ENCODE measurements at regions not wholly inside any gene's neighbourhood (a gene's known extent, or its start where the extent isn't known, plus 50 kb on each side); places are given as distances from the start of the nearest gene placed in this dataset.
A peak's percentile ranks its signal among the peaks of the same experiment; 100 is the strongest.

- H3K4me3 ChIP-seq (ENCODE audit: low read length in 3 of 3): no peak overlapping the region
- H3K9me3 ChIP-seq (ENCODE audit: control insufficient read depth in 2 of 3, insufficient read depth in 1 of 3, low read length in 3 of 3): no peaks in the 10 kb centered on the region
- H3K27me3 ChIP-seq (ENCODE audit: control insufficient read depth, insufficient read depth, low read length): no peaks in the 10 kb centered on the region
- H3K9ac ChIP-seq (ENCODE audit: low read length in 3 of 3): no peak overlapping the region
- no peaks in the 10 kb centered on the region for H3K4me1 ChIP-seq (ENCODE audit: control insufficient read depth in 2 of 3, insufficient read depth in 2 of 3, low read depth in 1 of 3, low read length in 3 of 3)
- H3K36me3 ChIP-seq (ENCODE audit: control insufficient read depth in 2 of 3, insufficient read depth in 3 of 3, low read length in 3 of 3): no peaks in the 10 kb centered on the region
- DNase-seq: no peak
- no peak for TF ChIP-seq CTCF (IDR thresholded peaks at IDR 0.05; ENCODE audit: borderline replicate concordance, extremely low read depth, insufficient read depth)
- FAIRE-seq: no peak
- H3K27ac ChIP-seq (ENCODE audit: low read depth in 2 of 2, low read length in 2 of 2): no peak overlapping the region
- intact Hi-C loops (cut with DNase I): no loop called here
Measured at GRCh38 chr20:5471368-5471767, 139.4 kb downstream of the GPCPD1 start.

- Histone ChIP-seq H3K36me3 (ENCODE audit: control insufficient read depth in 2 of 3, insufficient read depth in 3 of 3, low read length in 3 of 3) (no peaks in the 10 kb centered on the region), H3K27ac (ENCODE audit: low read depth in 2 of 2, low read length in 2 of 2) (no peak overlapping the region), H3K9me3 (ENCODE audit: control insufficient read depth in 2 of 3, insufficient read depth in 1 of 3, low read length in 3 of 3) (no peaks in the 10 kb centered on the region), H3K27me3 (ENCODE audit: control insufficient read depth, insufficient read depth, low read length) (no peaks in the 10 kb centered on the region), H3K9ac (ENCODE audit: low read length in 3 of 3) (no peak overlapping the region), H3K4me3 (ENCODE audit: low read length in 3 of 3) (no peak overlapping the region), H3K4me1 (ENCODE audit: control insufficient read depth in 2 of 3, insufficient read depth in 2 of 3, low read depth in 1 of 3, low read length in 3 of 3) (no peaks in the 10 kb centered on the region)
- FAIRE-seq (no peak), DNase-seq (no peak)
- intact Hi-C loops (cut with DNase I): no loop called here
- TF ChIP-seq CTCF (IDR thresholded peaks at IDR 0.05; ENCODE audit: borderline replicate concordance, extremely low read depth, insufficient read depth): no peak
Measured at GRCh38 chr20:5470943-5471342, 139.9 kb downstream of the GPCPD1 start.

- FAIRE-seq: no peak
- Histone ChIP-seq H3K27me3 (ENCODE audit: control insufficient read depth, insufficient read depth, low read length) (no peaks in the 10 kb centered on the region), H3K36me3 (ENCODE audit: control insufficient read depth in 2 of 3, insufficient read depth in 3 of 3, low read length in 3 of 3) (no peaks in the 10 kb centered on the region), H3K9me3 (ENCODE audit: control insufficient read depth in 2 of 3, insufficient read depth in 1 of 3, low read length in 3 of 3) (no peaks in the 10 kb centered on the region), H3K4me1 (ENCODE audit: control insufficient read depth in 2 of 3, insufficient read depth in 2 of 3, low read depth in 1 of 3, low read length in 3 of 3) (no peaks in the 10 kb centered on the region), H3K27ac (ENCODE audit: low read depth in 2 of 2, low read length in 2 of 2) (no peak overlapping the region), H3K4me3 (ENCODE audit: low read length in 3 of 3) (no peak overlapping the region), H3K9ac (ENCODE audit: low read length in 3 of 3) (no peak overlapping the region)
- intact Hi-C loops (cut with DNase I): no loop called here
- TF ChIP-seq CTCF (IDR thresholded peaks at IDR 0.05; ENCODE audit: borderline replicate concordance, extremely low read depth, insufficient read depth): no peak
- DNase-seq: no peak
Measured at GRCh38 chr20:5470458-5470857, 140.3 kb downstream of the GPCPD1 start.

- intact Hi-C loops (cut with DNase I): no loop called here
Measured at GRCh38 chr20:5469111-5469510, 141.7 kb downstream of the GPCPD1 start.

More at GRCh38 chr20:5469111-5469510, 141.7 kb downstream of the GPCPD1 start:
- Histone ChIP-seq H3K4me3 (ENCODE audit: low read length in 3 of 3) (no peak overlapping the region), H3K9me3 (ENCODE audit: control insufficient read depth in 2 of 3, insufficient read depth in 1 of 3, low read length in 3 of 3) (no peaks in the 10 kb centered on the region), H3K27me3 (ENCODE audit: control insufficient read depth, insufficient read depth, low read length) (no peaks in the 10 kb centered on the region), H3K9ac (ENCODE audit: low read length in 3 of 3) (no peak overlapping the region), H3K36me3 (ENCODE audit: control insufficient read depth in 2 of 3, insufficient read depth in 3 of 3, low read length in 3 of 3) (no peaks in the 10 kb centered on the region), H3K27ac (ENCODE audit: low read depth in 2 of 2, low read length in 2 of 2) (no peak overlapping the region), H3K4me1 (ENCODE audit: control insufficient read depth in 2 of 3, insufficient read depth in 2 of 3, low read depth in 1 of 3, low read length in 3 of 3) (no peaks in the 10 kb centered on the region)
- FAIRE-seq (no peak), DNase-seq (peak in 3 of 5 donors; percentile 17 to 66 (median 51))
- TF ChIP-seq CTCF (IDR thresholded peaks at IDR 0.05; ENCODE audit: borderline replicate concordance, extremely low read depth, insufficient read depth): no peak
